Panc1 (cell line): ENCODE measurements at regions not wholly inside any gene's neighbourhood (a gene's known extent, or its start where the extent isn't known, plus 50 kb on each side); places are given as distances from the start of the nearest gene placed in this dataset.

ENCODE experiments used
- ATAC-seq: fragments of 200-7000 bp; cut with Tn5 transposase; 2 replicates; pipeline ENCODE4 v1.9.1; 2020; ENCODE audit warnings: mild to moderate bottlenecking, moderate library complexity
- BruUV-seq: library from RNA; stranded (reverse); fragments of 400-500 nt; replicated peaks from 2 replicates; lab custom pipeline; 2021; lab: Mats Ljungman, UMichigan
- CTCF ChIA-PET: fragments of 300-600 bp; sonication (Branson Sonifier 250); formaldehyde crosslinking; loops from one replicate; lab custom pipeline; 2022; ENCODE audit warnings: antibody characterized with exemption; lab: Charles Lee
- POLR2A ChIA-PET: fragments of 300-600 bp; sonication (Branson Sonifier 250); formaldehyde crosslinking; loops from one replicate; lab custom pipeline; 2022; ENCODE audit warnings: antibody characterized with exemption; lab: Charles Lee
- DNase-seq: peaks from one replicate; pipeline ENCODE4 v3.0.0-alpha.2; 2010; ENCODE audit warnings: low read depth, low spot score
- H3K27ac ChIP-seq: 2 replicates; pipeline ENCODE4 v1.5.1; 2011; ENCODE audit warnings: mild to moderate bottlenecking, low read length, inconsistent platforms
- H3K27me3 ChIP-seq: fragments of 200-500 bp; sonication (Bioruptor generic); 2 replicates; pipeline ENCODE4 v1.6.0; 2014; ENCODE audit warnings: low read length, inconsistent platforms; ENCODE audit not compliant: control insufficient read depth, insufficient read depth
- H3K36me3 ChIP-seq: fragments of 200-500 bp; sonication (Bioruptor generic); 2 replicates; pipeline ENCODE4 v1.5.1; 2014; ENCODE audit warnings: inconsistent platforms, mild to moderate bottlenecking, low read length, moderate library complexity; ENCODE audit not compliant: control insufficient read depth, insufficient read depth
- H3K4me1 ChIP-seq: 2 replicates; pipeline ENCODE4 v1.5.1; 2011; ENCODE audit warnings: inconsistent platforms, mild to moderate bottlenecking, low read length, moderate library complexity; ENCODE audit not compliant: control insufficient read depth, insufficient read depth
- H3K4me3 ChIP-seq, 2 experiments: 2 replicates each; pipeline ENCODE4 v1.5.1; 2011 to 2012; ENCODE audit warnings: low read depth in 2 of 2, low read length in 2 of 2, mild to moderate bottlenecking in 2 of 2, inconsistent platforms in 1 of 2, moderate library complexity in 1 of 2
- H3K9me3 ChIP-seq: fragments of 200-500 bp; sonication (Bioruptor generic); 2 replicates; pipeline ENCODE4 v1.5.1; 2014; ENCODE audit warnings: low read depth, mild to moderate bottlenecking, inconsistent platforms, low read length, moderate library complexity; ENCODE audit not compliant: control insufficient read depth, insufficient read depth
- POLR2AphosphoS5 ChIP-seq: IDR thresholded peaks from 2 replicates; pipeline ENCODE4 v1.6.1; 2012; ENCODE audit warnings: mild to moderate bottlenecking, low read depth, low read length, moderate library complexity
- SIN3A ChIP-seq: IDR thresholded peaks from 2 replicates; pipeline ENCODE4 v1.6.1; 2012; ENCODE audit warnings: low read depth, mild to moderate bottlenecking, low read length, moderate library complexity, borderline replicate concordance; ENCODE audit not compliant: insufficient read depth
- TCF7L2 ChIP-seq: IDR thresholded peaks from 2 replicates; pipeline ENCODE4 v1.6.1; 2011; ENCODE audit warnings: mild to moderate bottlenecking, low read depth, low read length, inconsistent platforms
- in situ Hi-C: cut with HindIII; loops from 2 replicates; pipeline ENCODE4 v1.10.0; 2016; ENCODE audit warnings: low sequenced_read_pairs, low pct_unique_long_range_greater_than_20kb
- intact Hi-C: fragments of 100-400 bp; cut with micrococcal nuclease; formaldehyde crosslinking; loops from one replicate; pipeline ENCODE4 v1.10.0; 2022; ENCODE audit not compliant: unreplicated experiment
- TF ChIP-seq, protein P1 (sequence below): fragments of 450-650 bp; IDR thresholded peaks from 2 replicates; pipeline ENCODE4 v1.5.1; 2017; ENCODE audit warnings: mild to moderate bottlenecking
- TF ChIP-seq, protein P2 (sequence below), 2 experiments: IDR thresholded peaks; 2 replicates each; pipeline ENCODE4 v1.6.1; 2011 to 2012; ENCODE audit warnings: low read depth in 2 of 2, control low read depth in 1 of 2, low read length in 1 of 2, mild to moderate bottlenecking in 1 of 2, moderate library complexity in 1 of 2; ENCODE audit not compliant: insufficient read depth in 1 of 2

DNA sequence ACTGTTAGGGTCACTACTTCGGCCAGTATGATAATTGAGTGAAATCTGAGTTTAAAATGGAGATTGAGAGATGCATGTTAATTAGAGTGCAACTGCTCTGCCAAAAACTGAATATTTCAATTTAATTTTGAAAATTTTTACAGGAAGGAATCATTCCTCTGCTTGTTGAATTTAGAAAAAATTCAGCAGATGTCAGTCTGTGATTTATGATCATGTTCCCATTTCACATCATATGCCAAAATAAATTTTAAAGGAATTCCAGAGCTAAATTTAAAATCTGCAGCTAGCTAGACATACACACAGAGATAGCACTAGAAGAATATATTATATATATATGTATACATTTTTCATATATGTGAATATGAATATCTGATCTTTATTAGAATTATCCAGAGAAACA, 797.6 kb upstream of the TMEM132C start:
- Histone ChIP-seq H3K36me3 (no peaks in the 10 kb centered on the region), H3K4me1 (no peaks in the 10 kb centered on the region), H3K4me3 (no peak overlapping the region), H3K27ac (no peak overlapping the region), H3K9me3 (no peaks in the 10 kb centered on the region), H3K27me3 (no peaks in the 10 kb centered on the region)
- DNase-seq (no peak), ATAC-seq (no peak)
- CTCF ChIA-PET, result no interaction called here
- no TSS peak for BruUV-seq
- POLR2A ChIA-PET, result no interaction called here
- TF ChIP-seq, protein P1, sequence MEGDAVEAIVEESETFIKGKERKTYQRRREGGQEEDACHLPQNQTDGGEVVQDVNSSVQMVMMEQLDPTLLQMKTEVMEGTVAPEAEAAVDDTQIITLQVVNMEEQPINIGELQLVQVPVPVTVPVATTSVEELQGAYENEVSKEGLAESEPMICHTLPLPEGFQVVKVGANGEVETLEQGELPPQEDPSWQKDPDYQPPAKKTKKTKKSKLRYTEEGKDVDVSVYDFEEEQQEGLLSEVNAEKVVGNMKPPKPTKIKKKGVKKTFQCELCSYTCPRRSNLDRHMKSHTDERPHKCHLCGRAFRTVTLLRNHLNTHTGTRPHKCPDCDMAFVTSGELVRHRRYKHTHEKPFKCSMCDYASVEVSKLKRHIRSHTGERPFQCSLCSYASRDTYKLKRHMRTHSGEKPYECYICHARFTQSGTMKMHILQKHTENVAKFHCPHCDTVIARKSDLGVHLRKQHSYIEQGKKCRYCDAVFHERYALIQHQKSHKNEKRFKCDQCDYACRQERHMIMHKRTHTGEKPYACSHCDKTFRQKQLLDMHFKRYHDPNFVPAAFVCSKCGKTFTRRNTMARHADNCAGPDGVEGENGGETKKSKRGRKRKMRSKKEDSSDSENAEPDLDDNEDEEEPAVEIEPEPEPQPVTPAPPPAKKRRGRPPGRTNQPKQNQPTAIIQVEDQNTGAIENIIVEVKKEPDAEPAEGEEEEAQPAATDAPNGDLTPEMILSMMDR, result no peak
- TF ChIP-seq, protein P2, sequence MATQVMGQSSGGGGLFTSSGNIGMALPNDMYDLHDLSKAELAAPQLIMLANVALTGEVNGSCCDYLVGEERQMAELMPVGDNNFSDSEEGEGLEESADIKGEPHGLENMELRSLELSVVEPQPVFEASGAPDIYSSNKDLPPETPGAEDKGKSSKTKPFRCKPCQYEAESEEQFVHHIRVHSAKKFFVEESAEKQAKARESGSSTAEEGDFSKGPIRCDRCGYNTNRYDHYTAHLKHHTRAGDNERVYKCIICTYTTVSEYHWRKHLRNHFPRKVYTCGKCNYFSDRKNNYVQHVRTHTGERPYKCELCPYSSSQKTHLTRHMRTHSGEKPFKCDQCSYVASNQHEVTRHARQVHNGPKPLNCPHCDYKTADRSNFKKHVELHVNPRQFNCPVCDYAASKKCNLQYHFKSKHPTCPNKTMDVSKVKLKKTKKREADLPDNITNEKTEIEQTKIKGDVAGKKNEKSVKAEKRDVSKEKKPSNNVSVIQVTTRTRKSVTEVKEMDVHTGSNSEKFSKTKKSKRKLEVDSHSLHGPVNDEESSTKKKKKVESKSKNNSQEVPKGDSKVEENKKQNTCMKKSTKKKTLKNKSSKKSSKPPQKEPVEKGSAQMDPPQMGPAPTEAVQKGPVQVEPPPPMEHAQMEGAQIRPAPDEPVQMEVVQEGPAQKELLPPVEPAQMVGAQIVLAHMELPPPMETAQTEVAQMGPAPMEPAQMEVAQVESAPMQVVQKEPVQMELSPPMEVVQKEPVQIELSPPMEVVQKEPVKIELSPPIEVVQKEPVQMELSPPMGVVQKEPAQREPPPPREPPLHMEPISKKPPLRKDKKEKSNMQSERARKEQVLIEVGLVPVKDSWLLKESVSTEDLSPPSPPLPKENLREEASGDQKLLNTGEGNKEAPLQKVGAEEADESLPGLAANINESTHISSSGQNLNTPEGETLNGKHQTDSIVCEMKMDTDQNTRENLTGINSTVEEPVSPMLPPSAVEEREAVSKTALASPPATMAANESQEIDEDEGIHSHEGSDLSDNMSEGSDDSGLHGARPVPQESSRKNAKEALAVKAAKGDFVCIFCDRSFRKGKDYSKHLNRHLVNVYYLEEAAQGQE (IDR thresholded peaks at IDR 0.05; ENCODE audit: insufficient read depth in 1 of 2, low read depth in 2 of 2, low read length in 1 of 2), result no peak
- TF ChIP-seq TCF7L2, result no peak
- TF ChIP-seq POLR2AphosphoS5, result no peak
- no peak for TF ChIP-seq SIN3A
- in situ Hi-C loops (no loop called here), intact Hi-C loops (no loop called here)

DNA sequence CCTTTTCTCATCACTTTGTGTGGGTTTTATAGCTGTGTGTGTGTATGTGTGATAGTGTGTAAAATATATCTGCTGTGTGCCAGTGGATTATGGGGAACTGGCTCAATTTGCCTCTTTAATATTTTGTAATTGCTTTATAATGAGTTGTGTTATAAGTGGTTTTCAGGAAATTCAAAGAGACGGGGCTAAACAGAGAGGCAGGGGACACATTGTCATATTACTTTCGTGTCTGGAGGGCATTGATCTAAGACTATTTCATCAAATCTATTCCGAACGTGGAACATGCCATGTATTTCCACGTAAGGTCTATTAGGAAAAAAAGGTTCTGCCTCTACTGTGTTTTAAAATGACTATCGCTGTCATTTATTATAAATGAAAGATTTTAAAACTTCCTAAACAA, 793.2 kb upstream of the TMEM132C start:
- TF ChIP-seq SIN3A (no peak), POLR2AphosphoS5 (no peak), TCF7L2 (no peak)
- TF ChIP-seq, protein P1, result no peak
- TF ChIP-seq, protein P2 (IDR thresholded peaks at IDR 0.05; ENCODE audit: insufficient read depth in 1 of 2, low read depth in 2 of 2, low read length in 1 of 2), result no peak
- in situ Hi-C loops, result no loop called here
- no peaks in the 10 kb centered on the region for H3K36me3 ChIP-seq
- no TSS peak for BruUV-seq
- POLR2A ChIA-PET, result no interaction called here
- no peaks in the 10 kb centered on the region for H3K4me1 ChIP-seq
- no peaks in the 10 kb centered on the region for H3K27me3 ChIP-seq
- no peak for ATAC-seq
- no peak overlapping the region for H3K4me3 ChIP-seq
- no peak for DNase-seq
- intact Hi-C loops, result no loop called here
- CTCF ChIA-PET, result no interaction called here
- H3K27ac ChIP-seq, result no peak overlapping the region
- H3K9me3 ChIP-seq, result no peaks in the 10 kb centered on the region
